Effector CD4-positive, alpha-beta T cell (primary cell): ENCODE measurements at regions not wholly inside any gene's neighbourhood (a gene's known extent, or its start where the extent isn't known, plus 50 kb on each side); places are given as distances from the start of the nearest gene placed in this dataset.

ENCODE experiments used
- DNase-seq: peaks from one replicate; pipeline ENCODE4 v3.0.0-alpha.2; 2020

- no peak for DNase-seq
These were observed 86.9 kb downstream of the FGF9 start for GRCh38 chr13:21757763-21758162.

GRCh38 chr13:21758441-21758840, 87.6 kb downstream of the FGF9 start:
- DNase-seq: no peak

GRCh38 chr13:21759463-21759862, 88.6 kb downstream of the FGF9 start:
- no peak for DNase-seq

- DNase-seq: no peak
These were observed 89.0 kb downstream of the FGF9 start for GRCh38 chr13:21759911-21760310.

- no peak for DNase-seq
These were observed 90.9 kb downstream of the FGF9 start for GRCh38 chr13:21761770-21762169.

GRCh38 chr13:21762512-21762911, 91.6 kb downstream of the FGF9 start:
- DNase-seq: no peak

GRCh38 chr13:21767032-21767431, 96.2 kb downstream of the FGF9 start:
- no peak for DNase-seq

- DNase-seq: no peak
These were observed 100.2 kb downstream of the FGF9 start for GRCh38 chr13:21771075-21771474.

- no peak for DNase-seq
These were observed 106.3 kb downstream of the FGF9 start for GRCh38 chr13:21777166-21777565.

GRCh38 chr13:21777813-21778212, 106.9 kb downstream of the FGF9 start:
- DNase-seq: no peak

GRCh38 chr13:21782736-21783135, 111.9 kb downstream of the FGF9 start:
- DNase-seq: no peak

- no peak for DNase-seq
These were observed 115.1 kb downstream of the FGF9 start for GRCh38 chr13:21785990-21786389.

GRCh38 chr13:21796066-21796465, 125.2 kb downstream of the FGF9 start:
- no peak for DNase-seq

GRCh38 chr13:21796775-21797514, 126.1 kb downstream of the FGF9 start:
- no peak for DNase-seq

GRCh38 chr13:21797736-21798135, 126.9 kb downstream of the FGF9 start:
- no peak for DNase-seq

GRCh38 chr13:21798181-21798580, 127.3 kb downstream of the FGF9 start:
- no peak for DNase-seq

GRCh38 chr13:21799671-21800070, 128.8 kb downstream of the FGF9 start:
- DNase-seq: no peak

- no peak for DNase-seq
These were observed 130.2 kb downstream of the FGF9 start for GRCh38 chr13:21800837-21801616.

GRCh38 chr13:21805733-21806132, 134.9 kb downstream of the FGF9 start:
- no peak for DNase-seq

- DNase-seq: no peak
These were observed 141.3 kb downstream of the FGF9 start for GRCh38 chr13:21812192-21812626.

- DNase-seq: no peak
These were observed 142.2 kb downstream of the FGF9 start for GRCh38 chr13:21813110-21813509.

GRCh38 chr13:21813844-21814243, 143.0 kb downstream of the FGF9 start:
- no peak for DNase-seq

GRCh38 chr13:21814604-21815003, 143.7 kb downstream of the FGF9 start:
- no peak for DNase-seq

- no peak for DNase-seq
These were observed 147.0 kb downstream of the FGF9 start for GRCh38 chr13:21817878-21818277.
